GM21528 (cell line): ENCODE measurements at regions not wholly inside any gene's neighbourhood (a gene's known extent, or its start where the extent isn't known, plus 50 kb on each side); places are given as distances from the start of the nearest gene placed in this dataset.
A peak's percentile ranks its signal among the peaks of the same experiment; 100 is the strongest.
"Not testable (repeated sequence)": the region's sequence is repeated elsewhere in the genome, so short reads cannot be mapped to it uniquely, and the experiment has no call there.

Experiments
- ATAC-seq: cut with Tn5 transposase; IDR thresholded peaks from one replicate; pipeline ENCODE4 v1.9.1; 2021; ENCODE audit warnings: mild to moderate bottlenecking, moderate library complexity; ENCODE audit not compliant: unreplicated experiment, low FRiP score

- no peak for ATAC-seq
These were observed 53.0 kb upstream of the TNKS2 start for GRCh38 chr10:91745090-91745831.

GRCh38 chr10:91743465-91743864, 54.8 kb upstream of the TNKS2 start:
- no peak for ATAC-seq

DNA sequence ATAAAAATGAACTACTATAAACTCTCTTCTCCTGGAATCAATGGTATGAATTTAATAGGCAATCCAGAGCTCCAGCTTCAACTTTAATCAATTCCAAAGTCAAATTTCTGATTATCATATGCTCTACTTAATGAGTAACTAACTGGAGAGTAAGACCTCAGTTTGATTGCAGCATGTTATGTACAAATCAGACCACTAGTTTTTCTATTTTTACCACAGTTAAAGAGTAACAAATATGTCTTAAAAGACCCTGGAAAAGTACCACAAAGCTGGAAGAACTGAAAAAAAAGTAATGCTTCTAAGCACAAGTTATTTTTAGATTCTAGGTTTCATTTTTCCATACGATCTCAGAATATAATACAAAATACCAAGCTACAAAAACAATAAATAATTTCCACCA, 56.0 kb upstream of the TNKS2 start:
- no peak for ATAC-seq

DNA sequence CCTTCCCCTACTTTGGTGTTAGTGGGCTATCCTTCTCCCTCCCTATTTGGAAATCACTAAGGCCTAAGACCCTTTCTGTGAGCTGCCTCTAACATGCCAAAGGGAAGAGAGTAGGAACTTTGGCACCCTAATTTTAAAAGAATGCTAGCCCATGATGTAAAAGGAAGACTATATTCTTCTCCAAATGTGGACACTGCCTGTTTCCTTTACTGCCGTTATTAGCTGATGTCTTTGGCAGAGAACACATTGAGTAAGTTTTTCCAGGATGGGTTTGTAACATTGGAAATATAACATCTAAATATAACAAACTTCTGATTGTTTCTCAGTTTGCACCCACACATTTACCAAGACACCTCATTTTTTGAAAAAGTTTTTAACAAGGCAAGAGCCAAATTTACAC, 56.9 kb upstream of the TNKS2 start:
- no peak for ATAC-seq

DNA sequence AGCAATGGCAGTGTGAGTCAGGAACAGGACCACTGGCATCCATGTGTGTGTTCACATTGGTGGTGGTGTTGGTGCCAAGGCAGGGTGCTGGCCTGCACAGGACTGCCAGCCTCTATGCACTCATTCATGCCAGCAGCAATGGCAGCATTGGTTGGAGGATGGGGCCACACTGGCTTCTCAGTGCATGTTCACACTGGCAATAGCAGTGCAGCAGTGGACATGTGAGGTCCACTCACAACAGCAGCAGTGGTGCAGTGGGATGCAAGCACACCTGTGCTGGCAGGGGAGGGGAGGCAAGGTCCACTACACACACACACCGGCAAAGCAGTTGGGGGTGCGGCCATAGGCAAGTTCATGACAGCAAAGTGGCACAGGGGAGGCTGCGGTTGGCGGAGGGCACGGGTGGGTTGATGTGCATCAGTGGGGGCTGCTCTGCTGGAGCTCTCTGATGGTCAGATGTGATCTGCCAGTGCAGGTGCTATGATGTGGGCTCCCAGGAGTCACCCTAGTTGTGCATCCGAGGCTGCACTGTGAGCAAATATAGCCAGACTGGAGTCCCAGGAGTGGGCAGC, 57.8 kb upstream of the TNKS2 start:
- ATAC-seq, result no peak

- not testable (repeated sequence) for ATAC-seq
These were observed 66.0 kb upstream of the TNKS2 start for GRCh38 chr10:91732265-91732664.

DNA sequence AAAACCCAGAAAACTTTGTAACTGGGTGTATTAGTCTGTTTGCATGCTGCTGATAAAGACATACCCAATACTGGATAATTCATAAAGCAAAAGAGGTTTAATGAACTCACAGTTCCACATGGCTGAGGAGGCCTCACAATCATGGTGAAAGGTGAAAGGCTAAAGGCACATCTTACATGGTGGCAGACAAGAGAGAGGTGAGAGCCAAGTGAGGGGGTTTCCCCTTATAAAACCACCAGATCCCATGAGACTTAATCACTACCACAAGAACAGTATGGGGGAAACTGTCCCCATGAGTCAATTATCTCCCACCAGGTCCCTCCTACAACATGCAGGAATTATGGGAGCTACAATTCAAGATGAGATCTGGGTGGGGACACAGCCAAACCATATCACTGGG, 68.9 kb upstream of the TNKS2 start:
- ATAC-seq, result not testable (repeated sequence)

DNA sequence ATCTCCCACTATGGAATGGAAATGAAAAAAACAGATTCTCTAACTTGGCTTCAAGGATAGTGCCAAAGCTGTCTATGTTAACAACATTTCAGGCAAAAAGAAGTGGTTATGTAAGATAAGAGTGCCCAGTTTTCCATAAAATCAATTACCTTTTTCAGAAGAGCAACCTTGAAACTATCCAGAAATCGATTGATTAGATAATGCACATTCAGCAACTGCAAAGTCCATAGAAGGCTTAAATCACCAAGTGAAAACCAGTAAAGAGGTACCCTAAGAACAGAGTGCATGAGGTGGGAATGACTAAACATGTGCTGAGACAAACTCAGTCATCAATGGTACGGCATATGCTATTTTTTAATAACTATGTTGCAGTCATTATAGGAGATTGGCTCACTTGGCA, 71.9 kb upstream of the TNKS2 start:
- ATAC-seq, result no peak

DNA sequence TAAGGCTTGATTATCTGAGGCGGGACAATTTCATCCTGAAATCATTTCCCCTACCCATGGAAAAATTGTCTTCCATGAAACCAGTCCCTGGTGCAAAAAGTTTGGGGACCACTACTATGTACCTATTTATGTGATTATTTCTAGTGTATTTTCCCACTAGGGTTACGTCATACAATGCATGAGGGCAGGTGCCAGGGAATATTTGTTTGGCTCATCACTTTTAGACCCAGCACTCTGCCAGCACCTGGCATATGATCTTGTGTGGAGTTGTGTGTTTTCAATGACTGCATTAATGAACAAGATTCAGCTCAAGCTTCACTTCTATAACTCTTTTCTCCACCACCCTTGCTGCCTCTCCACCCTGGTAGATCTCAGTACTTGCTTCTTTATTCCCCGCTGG, 73.3 kb upstream of the TNKS2 start:
- ATAC-seq, result no peak

GRCh38 chr10:91713461-91714072, 80.7 kb upstream of the PPP1R3C start:
- no peak for ATAC-seq

DNA sequence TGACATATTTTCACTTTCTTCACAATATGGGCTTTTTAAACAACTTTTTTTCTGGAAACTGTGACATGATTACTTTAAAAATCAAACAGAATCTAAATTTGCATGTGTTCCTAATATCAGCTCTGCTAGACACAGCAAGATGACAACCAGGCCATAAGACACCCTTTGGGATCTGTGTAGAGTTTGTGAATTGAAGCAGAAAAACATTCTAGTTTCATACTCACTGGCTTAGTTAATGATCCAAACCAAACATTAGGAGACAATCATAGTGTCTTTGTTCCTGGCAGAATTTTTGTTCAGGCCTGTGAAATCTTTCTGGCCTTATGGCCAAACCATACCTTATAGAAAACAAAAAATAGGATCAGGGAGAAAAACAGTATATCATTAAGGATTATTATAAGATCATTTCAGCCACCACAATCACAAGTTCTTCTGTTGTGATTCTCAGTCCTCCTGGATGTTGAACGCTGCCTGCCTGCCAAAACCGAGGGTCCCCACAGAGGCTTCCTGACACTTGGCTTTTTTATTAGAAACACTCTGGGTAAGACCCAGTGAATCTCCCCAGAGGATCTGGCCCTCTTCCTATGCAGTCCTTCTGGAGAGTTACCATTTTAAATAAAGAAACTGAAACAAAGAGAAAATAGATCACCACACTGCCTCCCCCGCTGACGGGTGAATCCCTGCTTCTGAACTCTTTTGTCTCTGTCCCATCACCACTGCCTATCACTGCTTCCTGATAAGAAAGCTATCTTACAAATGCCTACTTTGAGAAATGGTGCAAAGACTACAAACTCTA, 79.2 kb upstream of the PPP1R3C start:
- peak; percentile 75 for ATAC-seq

GRCh38 chr10:91709394-91709798, 76.5 kb upstream of the PPP1R3C start:
- ATAC-seq, result no peak

DNA sequence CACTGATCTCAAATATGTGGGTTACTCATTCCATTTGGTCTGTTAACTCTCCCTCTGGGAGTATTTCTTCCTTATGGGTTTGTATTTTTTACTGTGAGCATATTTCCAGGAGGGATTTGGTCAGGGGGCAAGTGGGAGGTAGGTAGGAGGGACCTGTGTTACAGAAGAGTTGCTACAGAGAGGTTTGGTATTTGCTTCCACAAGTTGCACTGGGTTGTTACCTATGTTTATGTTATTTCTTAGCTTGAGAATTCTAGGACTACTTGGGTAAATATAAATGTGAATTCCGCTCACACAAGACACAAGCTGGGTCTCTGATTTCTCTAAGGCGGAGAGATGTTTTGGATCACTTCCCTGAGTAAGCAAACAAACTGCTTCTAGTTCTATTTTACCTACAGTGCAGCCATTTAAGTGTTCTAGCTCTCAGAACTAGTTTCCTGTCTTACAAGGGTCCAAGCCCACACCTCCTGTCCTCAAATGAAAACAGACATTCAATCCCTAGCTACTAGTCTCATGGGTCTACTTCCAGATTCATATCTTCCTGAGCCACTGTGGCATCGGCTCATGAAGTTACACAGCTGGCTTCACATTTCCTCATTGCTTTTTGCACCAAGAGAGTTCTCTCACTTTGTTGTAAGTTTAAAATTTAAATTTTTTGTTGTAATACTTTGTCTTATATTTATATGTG, 75.4 kb upstream of the PPP1R3C start:
- ATAC-seq, result no peak

GRCh38 chr10:91707236-91707635, 74.4 kb upstream of the PPP1R3C start:
- no peak for ATAC-seq

DNA sequence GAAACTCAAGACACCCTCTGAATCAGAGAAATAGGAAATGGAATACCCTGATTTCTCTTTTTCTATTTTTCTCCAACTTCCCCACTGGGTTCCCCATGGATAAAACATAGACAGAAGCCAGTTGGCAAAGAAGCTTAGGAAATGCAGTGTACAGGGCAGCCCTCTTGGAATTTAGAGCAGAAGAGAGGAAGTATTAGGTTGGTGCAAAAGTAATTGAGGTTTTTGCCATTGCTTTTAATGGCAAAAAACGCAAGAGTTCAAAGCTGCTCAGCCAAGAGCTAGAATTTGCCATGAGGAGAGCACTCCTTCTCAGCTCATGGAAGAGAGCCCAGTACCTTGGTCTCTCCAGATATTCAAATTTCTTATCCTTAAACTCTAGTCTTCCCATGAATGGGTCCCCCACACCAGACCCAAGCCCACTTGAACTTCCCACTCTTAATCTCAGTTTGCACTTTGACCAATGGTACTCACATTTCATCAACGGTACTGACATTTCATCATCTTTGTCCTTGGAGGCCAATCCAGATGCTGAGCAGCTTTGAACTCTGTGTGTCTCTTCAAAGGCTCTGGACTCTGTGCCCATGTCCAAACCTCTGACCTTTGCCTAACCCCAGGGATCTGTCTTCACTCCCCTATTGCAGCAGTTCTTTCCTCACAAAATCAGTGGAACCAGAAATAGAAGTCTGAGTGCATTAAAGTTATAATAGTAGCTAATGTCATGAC, 73.2 kb upstream of the PPP1R3C start:
- no peak for ATAC-seq

DNA sequence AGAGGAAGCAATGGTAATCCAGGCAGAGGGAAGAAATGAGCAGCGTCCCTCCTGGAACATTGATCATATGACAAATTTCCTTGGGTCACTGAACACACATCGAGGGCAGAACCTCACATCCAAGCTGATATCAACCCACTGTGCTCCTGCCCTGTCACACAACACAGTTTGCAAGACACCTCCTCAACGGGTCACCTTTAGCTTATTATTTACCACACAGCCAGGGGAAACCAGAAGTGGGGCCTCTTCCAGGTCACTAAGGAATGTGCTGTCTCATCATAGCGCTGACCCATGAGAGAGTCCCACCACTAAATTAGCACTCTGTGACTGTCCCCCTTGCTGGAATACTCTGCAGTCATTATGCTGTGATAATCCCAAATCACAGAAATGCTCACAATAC, 69.7 kb upstream of the PPP1R3C start:
- ATAC-seq, result no peak

- ATAC-seq, result no peak
These were observed 68.0 kb upstream of the PPP1R3C start for GRCh38 chr10:91700788-91701444.

DNA sequence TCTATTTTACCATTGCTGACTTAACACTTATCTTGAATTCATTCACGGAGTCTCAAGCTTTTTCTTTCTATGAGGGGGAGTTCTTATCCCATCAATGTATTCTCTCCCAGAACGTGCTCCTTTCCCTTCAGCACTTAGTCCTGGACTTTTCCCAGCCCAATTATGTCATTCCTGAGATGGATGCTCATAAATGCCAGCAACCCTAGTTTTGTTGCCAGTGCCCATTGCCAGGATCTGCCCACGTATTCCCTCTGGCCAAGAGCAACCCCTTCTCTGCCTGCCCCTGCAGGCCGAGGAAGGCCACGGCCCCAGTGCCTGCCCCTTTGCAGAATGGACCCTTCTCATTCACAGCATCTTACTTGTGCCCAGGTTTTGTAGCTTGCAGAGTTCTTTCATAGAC, 67.4 kb upstream of the PPP1R3C start:
- no peak for ATAC-seq

- no peak for ATAC-seq
These were observed 65.4 kb upstream of the PPP1R3C start for GRCh38 chr10:91698258-91698657.
